Fibroblast of lung (primary cell): ENCODE measurements at regions not wholly inside any gene's neighbourhood (a gene's known extent, or its start where the extent isn't known, plus 50 kb on each side); places are given as distances from the start of the nearest gene placed in this dataset.

Experiments
- EZH2 ChIP-seq: IDR thresholded peaks from 2 replicates; pipeline ENCODE4 v1.5.1; 2012; ENCODE audit warnings: low read length, control low read depth, mild to moderate bottlenecking; ENCODE audit errors: missing control alignments
- TF ChIP-seq, protein P1 (sequence below), 2 donors: IDR thresholded peaks in 1 of 2; conservative IDR thresholded peaks in 1 of 2; 1 replicate in 1 of 2; 2 replicates in 1 of 2; pipeline ENCODE4 v1.5.1; 2011 to 2012; ENCODE audit warnings: low read length in 2 of 2, control low read depth in 1 of 2, inconsistent platforms in 1 of 2, low read depth in 1 of 2, mild to moderate bottlenecking in 1 of 2

DNA sequence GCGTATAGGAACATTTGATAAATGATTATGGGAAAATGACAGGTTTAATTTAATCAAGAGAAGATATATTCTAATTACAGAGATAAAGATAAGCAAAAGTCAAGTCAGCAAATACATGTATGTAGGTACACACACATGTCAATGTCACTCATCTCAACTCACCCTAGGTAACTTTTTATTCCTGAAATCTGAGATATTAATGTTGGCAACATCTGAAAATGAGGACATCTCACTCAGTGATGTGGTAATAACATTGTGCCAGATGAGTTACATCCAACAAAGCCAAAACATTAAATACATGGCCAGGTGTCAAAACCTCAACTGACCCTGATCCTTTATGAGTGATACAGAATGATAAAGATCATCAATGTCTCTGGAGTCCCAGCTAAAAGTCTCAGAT lies 363.3 kb upstream of the F9 start:
- TF ChIP-seq, protein P1, sequence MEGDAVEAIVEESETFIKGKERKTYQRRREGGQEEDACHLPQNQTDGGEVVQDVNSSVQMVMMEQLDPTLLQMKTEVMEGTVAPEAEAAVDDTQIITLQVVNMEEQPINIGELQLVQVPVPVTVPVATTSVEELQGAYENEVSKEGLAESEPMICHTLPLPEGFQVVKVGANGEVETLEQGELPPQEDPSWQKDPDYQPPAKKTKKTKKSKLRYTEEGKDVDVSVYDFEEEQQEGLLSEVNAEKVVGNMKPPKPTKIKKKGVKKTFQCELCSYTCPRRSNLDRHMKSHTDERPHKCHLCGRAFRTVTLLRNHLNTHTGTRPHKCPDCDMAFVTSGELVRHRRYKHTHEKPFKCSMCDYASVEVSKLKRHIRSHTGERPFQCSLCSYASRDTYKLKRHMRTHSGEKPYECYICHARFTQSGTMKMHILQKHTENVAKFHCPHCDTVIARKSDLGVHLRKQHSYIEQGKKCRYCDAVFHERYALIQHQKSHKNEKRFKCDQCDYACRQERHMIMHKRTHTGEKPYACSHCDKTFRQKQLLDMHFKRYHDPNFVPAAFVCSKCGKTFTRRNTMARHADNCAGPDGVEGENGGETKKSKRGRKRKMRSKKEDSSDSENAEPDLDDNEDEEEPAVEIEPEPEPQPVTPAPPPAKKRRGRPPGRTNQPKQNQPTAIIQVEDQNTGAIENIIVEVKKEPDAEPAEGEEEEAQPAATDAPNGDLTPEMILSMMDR (conservative IDR thresholded peaks at IDR 0.05 in 1 of 2, IDR thresholded peaks at IDR 0.05 in 1 of 2; ENCODE audit: low read depth in 1 of 2, low read length in 2 of 2): no peak
- no peak for TF ChIP-seq EZH2
